Anterior cingulate cortex (tissue), 58 donors: ENCODE measurements at regions not wholly inside any gene's neighbourhood (a gene's known extent, or its start where the extent isn't known, plus 50 kb on each side); places are given as distances from the start of the nearest gene placed in this dataset.
"Not testable (repeated sequence)": the region's sequence is repeated elsewhere in the genome, so short reads cannot be mapped to it uniquely, and the experiment has no call there.

Experiments used
- DNase-seq, 58 donors: peaks; one replicate each; lab custom pipeline; 2025; lab: John Stamatoyannopoulos, UW

GRCh38 chr4:126916049-126916625, 716.6 kb upstream of the INTU start:
- no peak for DNase-seq

GRCh38 chr4:126916626-126917140, 716.1 kb upstream of the INTU start:
- peak in 6 of 58 donors; percentile 0 to 5 (median 1) for DNase-seq

GRCh38 chr4:126922328-126922938, 710.3 kb upstream of the INTU start:
- not testable (repeated sequence) for DNase-seq

GRCh38 chr4:126924237-126924636, 708.5 kb upstream of the INTU start:
- no peak for DNase-seq

GRCh38 chr4:126930059-126930458, 702.7 kb upstream of the INTU start:
- DNase-seq, result not testable (repeated sequence)

- DNase-seq, result no peak
Measured at GRCh38 chr4:126935801-126936200, 697.0 kb upstream of the INTU start.

GRCh38 chr4:126937342-126937741, 695.4 kb upstream of the INTU start:
- no peak for DNase-seq

GRCh38 chr4:126937846-126938422, 694.8 kb upstream of the INTU start:
- DNase-seq, result no peak

- DNase-seq, result no peak
Measured at GRCh38 chr4:126939401-126939800, 693.4 kb upstream of the INTU start.

GRCh38 chr4:126947536-126947935, 685.2 kb upstream of the INTU start:
- no peak for DNase-seq

- no peak for DNase-seq
Measured at GRCh38 chr4:126954537-126955291, 678.0 kb upstream of the INTU start.

GRCh38 chr4:126955292-126956183, 677.2 kb upstream of the INTU start:
- DNase-seq, result no peak

GRCh38 chr4:126956184-126956897, 676.4 kb upstream of the INTU start:
- no peak for DNase-seq

GRCh38 chr4:126957556-126957955, 675.2 kb upstream of the INTU start:
- DNase-seq, result no peak

GRCh38 chr4:126957987-126958386, 674.8 kb upstream of the INTU start:
- no peak for DNase-seq

- DNase-seq, result no peak
Measured at GRCh38 chr4:126958482-126958881, 674.3 kb upstream of the INTU start.

- DNase-seq, result no peak
Measured at GRCh38 chr4:126959056-126959745, 673.6 kb upstream of the INTU start.

- DNase-seq, result no peak
Measured at GRCh38 chr4:126960760-126961159, 672.0 kb upstream of the INTU start.

- DNase-seq, result peak in 1 of 58 donors; percentile 0
Measured at GRCh38 chr4:126961661-126962060, 671.1 kb upstream of the INTU start.
